ENCODE measurements at regions not wholly inside any gene's neighbourhood (a gene's known extent, or its start where the extent isn't known, plus 50 kb on each side); places are given as distances from the start of the nearest gene placed in this dataset.

DNA sequence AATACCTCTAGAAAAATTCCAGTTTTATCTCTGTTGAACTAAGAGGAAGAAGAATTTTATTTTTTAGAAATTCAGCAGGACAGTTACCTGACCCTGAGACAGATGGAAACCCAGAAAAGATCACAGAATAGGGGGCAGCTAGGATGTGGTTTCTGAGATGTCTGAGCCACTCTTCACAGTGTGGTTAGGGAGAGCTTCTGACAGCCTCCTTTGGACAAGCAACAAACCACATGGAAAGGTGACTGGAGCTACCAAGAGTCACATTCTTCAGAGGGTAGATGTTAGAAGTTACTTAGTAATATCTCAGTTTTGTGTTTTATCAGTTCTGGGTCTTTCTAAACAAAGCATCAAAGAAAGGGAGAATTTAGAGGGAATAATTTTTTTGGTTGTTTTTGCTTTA, 117.3 kb upstream of the NAP1L1 start:
- intact Hi-C loops (cut with micrococcal nuclease; ENCODE audit: unreplicated experiment): no loop called here

More for the DNA sequence above, 117.3 kb upstream of the NAP1L1 start:
- H3K4me1 ChIP-seq (ENCODE audit: insufficient read depth, low read length): no peaks in the 10 kb centered on the region
- POLR2A ChIA-PET: no interaction called here
- in situ Hi-C loops (cut with HindIII; ENCODE audit: extremely low pct_ligation_motif_present, low pct_unique_long_range_greater_than_20kb): no loop called here
- H3K36me3 ChIP-seq (replicated peaks in 1 of 2; ENCODE audit: control insufficient read depth in 1 of 2, insufficient read depth in 2 of 2, low read length in 2 of 2): no peaks in the 10 kb centered on the region
- H3K79me2 ChIP-seq (ENCODE audit: insufficient read depth, low read length): no peaks in the 10 kb centered on the region
- no peak overlapping the region for H3K4me2 ChIP-seq (ENCODE audit: low read depth, low read length)
- no peak overlapping the region for H3K27ac ChIP-seq (ENCODE audit: extremely low read length, insufficient read depth, low read length)
- CTCF ChIA-PET (ENCODE audit: low intra/inter-chr PET ratio, low total read pairs): no interaction called here
- H3K4me3 ChIP-seq (replicated peaks in 1 of 3; ENCODE audit: insufficient read depth in 1 of 3, low read depth in 2 of 3, low read length in 3 of 3): no peak overlapping the region
- no peak for FAIRE-seq
- no peak overlapping the region for H2AFZ ChIP-seq (ENCODE audit: low read length)
- no peak for ATAC-seq
- no peaks in the 10 kb centered on the region for H4K20me1 ChIP-seq (ENCODE audit: insufficient read depth, low read length)
- no peak for DNase-seq (ENCODE audit: low spot score)
- H3K27me3 ChIP-seq (ENCODE audit: control insufficient read depth in 1 of 2, insufficient read depth in 2 of 2, low read length in 2 of 2): no peaks in the 10 kb centered on the region; a peak in 1 of 5 replicates
- no peak overlapping the region for H3K9ac ChIP-seq (ENCODE audit: insufficient read depth, low read depth, low read length)
- no TSS peak for BruUV-seq (replicated peaks)
- TF ChIP-seq ZNF7 (CRISPR knock-in tag; IDR thresholded peaks at IDR 0.05) (no peak), ZKSCAN5 (CRISPR knock-in tag; IDR thresholded peaks at IDR 0.05) (no peak), SP5 (CRISPR knock-in tag; IDR thresholded peaks at IDR 0.05; ENCODE audit: borderline replicate concordance, low read depth) (no peak), TCF7L2 (IDR thresholded peaks at IDR 0.05; ENCODE audit: low read depth, low read length) (no peak), ZNF251 (CRISPR knock-in tag; IDR thresholded peaks at IDR 0.05) (no peak), RBFOX2 (IDR thresholded peaks at IDR 0.05; ENCODE audit: low read depth, low read length) (no peak), TCF7 (IDR thresholded peaks at IDR 0.05; ENCODE audit: low read depth) (no peak), GTF3A (CRISPR knock-in tag; conservative IDR thresholded peaks at IDR 0.05) (no peak)
- TF ChIP-seq, protein P1, sequence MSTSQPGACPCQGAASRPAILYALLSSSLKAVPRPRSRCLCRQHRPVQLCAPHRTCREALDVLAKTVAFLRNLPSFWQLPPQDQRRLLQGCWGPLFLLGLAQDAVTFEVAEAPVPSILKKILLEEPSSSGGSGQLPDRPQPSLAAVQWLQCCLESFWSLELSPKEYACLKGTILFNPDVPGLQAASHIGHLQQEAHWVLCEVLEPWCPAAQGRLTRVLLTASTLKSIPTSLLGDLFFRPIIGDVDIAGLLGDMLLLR (CRISPR knock-in tag; IDR thresholded peaks at IDR 0.05): no peak
- TF ChIP-seq, protein P2, sequence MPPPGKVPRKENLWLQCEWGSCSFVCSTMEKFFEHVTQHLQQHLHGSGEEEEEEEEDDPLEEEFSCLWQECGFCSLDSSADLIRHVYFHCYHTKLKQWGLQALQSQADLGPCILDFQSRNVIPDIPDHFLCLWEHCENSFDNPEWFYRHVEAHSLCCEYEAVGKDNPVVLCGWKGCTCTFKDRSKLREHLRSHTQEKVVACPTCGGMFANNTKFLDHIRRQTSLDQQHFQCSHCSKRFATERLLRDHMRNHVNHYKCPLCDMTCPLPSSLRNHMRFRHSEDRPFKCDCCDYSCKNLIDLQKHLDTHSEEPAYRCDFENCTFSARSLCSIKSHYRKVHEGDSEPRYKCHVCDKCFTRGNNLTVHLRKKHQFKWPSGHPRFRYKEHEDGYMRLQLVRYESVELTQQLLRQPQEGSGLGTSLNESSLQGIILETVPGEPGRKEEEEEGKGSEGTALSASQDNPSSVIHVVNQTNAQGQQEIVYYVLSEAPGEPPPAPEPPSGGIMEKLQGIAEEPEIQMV (CRISPR knock-in tag; IDR thresholded peaks at IDR 0.05; ENCODE audit: low read depth): no peak
- TF ChIP-seq, protein P3, sequence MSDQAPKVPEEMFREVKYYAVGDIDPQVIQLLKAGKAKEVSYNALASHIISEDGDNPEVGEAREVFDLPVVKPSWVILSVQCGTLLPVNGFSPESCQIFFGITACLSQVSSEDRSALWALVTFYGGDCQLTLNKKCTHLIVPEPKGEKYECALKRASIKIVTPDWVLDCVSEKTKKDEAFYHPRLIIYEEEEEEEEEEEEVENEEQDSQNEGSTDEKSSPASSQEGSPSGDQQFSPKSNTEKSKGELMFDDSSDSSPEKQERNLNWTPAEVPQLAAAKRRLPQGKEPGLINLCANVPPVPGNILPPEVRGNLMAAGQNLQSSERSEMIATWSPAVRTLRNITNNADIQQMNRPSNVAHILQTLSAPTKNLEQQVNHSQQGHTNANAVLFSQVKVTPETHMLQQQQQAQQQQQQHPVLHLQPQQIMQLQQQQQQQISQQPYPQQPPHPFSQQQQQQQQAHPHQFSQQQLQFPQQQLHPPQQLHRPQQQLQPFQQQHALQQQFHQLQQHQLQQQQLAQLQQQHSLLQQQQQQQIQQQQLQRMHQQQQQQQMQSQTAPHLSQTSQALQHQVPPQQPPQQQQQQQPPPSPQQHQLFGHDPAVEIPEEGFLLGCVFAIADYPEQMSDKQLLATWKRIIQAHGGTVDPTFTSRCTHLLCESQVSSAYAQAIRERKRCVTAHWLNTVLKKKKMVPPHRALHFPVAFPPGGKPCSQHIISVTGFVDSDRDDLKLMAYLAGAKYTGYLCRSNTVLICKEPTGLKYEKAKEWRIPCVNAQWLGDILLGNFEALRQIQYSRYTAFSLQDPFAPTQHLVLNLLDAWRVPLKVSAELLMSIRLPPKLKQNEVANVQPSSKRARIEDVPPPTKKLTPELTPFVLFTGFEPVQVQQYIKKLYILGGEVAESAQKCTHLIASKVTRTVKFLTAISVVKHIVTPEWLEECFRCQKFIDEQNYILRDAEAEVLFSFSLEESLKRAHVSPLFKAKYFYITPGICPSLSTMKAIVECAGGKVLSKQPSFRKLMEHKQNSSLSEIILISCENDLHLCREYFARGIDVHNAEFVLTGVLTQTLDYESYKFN (CRISPR knock-in tag; conservative IDR thresholded peaks at IDR 0.05): no peak
- peaks cover 25% of the 10 kb centered on the region for H3K9me3 ChIP-seq (ENCODE audit: low read length)
